NCI-H128 (cell line): ENCODE measurements at regions not wholly inside any gene's neighbourhood (a gene's known extent, or its start where the extent isn't known, plus 50 kb on each side); places are given as distances from the start of the nearest gene placed in this dataset.

Experiments used
- DNase-seq: peaks from one replicate; lab custom pipeline; 2025; ENCODE audit not compliant: unreplicated experiment; lab: John Stamatoyannopoulos, UW

GRCh38 chr1:216826646-216827045 lies 103.4 kb upstream of the ESRRG start:
- no peak for DNase-seq

- no peak for DNase-seq
Observed at GRCh38 chr1:216826214-216826613, 103.0 kb upstream of the ESRRG start.

- no peak for DNase-seq
Observed at GRCh38 chr1:216825557-216825956, 102.3 kb upstream of the ESRRG start.

DNA sequence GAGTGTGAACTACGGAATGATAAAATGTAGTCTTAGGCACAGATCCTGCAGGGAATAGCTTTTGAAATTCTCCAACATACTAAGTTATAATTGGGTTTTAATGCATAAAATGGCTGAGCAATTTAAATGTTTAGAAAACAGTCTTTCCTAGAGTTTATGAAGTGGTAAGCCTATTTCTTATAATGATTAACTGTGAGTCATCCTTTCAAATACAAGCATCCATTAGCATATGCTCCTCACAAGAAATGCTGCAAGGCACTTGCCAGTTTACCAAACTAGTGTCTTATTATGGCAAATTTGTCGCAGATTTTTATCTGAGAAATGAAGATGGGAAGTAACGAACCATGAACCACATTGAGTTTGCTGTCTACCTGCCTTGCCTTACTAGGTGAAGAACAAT lies 101.3 kb upstream of the ESRRG start:
- DNase-seq: no peak

DNA sequence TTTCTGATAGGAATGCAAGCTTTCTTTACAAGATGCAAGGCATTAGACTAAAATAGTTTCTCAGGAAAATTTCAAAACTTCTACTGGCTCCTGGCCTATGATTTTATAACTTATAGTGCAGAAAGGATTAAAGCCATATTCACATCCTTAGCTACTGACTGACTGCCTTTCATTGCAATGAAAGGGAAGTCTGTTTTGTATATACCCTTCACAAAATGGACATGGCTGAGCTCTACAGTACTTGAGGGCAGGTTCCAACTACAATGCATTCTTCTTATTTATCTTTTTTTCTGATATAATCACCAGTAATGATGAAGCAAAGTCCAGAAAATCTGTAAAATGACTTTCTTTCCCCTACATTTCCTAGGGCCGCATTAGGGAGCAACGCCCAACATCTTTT lies 100.5 kb upstream of the ESRRG start:
- DNase-seq: no peak

DNA sequence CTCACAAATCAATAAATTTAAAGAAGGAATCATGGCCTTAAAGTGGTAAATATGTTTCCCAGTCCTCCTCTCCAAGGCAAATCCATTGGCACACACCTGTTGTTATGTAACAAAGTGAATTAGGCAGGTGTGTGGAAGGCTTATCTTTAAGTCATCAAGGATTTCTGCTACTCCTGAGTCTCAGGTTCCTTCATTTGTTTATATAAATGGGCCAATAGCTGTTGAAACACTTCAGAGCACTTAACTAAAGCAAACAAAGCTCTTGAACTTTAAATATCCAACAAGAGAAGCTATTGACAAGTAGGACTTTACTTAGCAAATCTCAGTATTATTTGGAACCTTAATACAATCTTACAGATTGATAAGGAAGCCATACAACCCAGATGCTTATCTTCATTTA lies 99.3 kb upstream of the ESRRG start:
- peak; percentile 76 for DNase-seq

DNA sequence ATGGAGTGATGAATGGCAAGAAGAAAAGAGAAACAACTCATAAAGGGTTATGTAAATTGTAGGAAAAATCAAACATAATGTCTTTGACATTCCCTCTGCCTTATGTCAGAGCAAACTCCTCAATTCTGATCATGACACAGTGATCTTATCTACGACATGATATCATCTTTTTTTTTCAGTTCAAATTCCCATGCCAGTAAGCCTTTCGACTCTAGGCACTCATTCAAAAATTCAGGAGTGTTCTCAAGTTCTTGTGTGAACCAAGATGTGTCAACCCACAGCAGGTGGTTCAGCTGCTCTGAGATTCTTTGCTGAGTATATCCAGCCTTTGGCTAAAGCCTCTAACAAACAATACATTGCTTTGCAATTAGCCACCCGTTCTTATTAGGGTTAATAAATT lies 97.1 kb upstream of the ESRRG start:
- DNase-seq: peak; percentile 32

DNA sequence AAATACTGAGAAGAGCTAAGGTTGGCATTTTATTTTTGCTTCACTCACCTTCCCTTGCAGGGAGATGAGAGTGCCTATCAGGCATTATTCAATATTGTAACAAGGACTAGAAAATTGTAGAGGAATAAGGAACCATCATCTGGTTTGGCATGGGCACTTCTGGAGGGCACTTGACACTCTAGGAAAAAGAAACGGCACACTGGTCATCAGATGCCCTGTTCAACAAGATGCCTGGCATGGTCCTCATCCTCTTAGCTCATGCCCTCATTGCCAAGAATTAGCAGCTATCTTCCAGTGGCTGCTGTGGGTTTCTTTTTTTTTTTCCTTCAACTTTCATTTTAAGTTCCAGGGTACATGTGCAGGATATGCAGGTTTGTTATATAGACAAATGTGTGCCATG lies 95.1 kb upstream of the ESRRG start:
- no peak for DNase-seq

DNA sequence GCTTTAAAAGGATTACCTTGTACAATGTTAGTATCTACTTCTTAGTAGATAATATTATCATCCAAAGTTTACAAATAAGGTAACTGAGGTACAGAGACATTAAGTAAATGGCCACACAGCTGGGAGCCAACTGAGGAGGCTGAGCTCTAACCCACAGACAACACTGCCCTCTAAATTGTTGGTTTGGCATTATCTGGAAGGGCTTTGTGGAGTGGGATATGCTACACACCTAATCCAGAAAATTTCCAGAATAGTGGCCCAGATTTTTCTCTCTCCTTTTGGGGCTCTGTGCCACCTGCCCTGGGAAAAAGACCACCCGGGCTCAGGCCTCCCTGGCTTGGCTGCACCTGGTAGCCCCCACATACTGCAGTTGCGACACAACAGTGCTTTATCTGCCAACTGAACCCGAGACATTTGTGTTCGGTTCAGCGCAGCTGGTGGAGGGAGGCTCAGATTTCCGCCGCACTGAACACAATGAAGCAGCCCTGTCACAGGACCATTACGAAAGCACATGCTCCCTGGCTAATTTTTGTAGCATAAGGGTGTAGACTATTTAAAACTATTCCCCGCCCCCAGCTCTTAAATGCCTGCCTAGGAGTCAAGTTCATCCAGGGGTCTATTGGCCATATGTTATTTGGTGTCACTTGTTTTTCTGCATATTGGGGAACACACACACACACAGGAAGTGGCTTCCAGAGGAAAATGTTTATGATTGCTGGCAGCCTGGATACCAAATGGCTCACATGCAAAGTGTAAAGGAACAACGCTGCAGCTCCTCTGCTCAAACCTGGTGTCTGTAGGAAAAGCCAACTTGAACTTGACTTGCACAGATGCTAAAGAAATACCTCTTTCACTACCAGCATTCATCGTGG lies 92.3 kb upstream of the ESRRG start:
- DNase-seq: peak; percentile 90

GRCh38 chr1:216814576-216815259 lies 91.5 kb upstream of the ESRRG start:
- no peak for DNase-seq

DNA sequence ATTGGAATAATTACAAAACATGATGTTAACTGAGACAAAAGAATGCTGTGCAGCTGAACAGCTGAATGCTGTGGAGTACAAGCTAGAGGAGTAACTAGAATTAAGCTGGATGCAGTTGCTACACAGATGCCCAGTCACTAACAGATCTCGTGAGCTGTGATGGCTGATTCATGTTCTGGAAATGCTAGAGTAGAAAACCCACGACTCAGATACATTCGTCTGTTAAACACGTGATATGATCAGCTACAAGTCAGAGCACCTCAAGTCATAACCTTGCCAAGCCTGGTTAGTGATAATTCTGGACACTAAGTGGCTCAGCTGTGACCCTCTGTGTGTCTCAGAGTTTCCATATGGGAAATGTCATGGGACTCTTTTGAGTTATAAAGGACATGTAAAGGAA lies 89.7 kb upstream of the ESRRG start:
- no peak for DNase-seq

GRCh38 chr1:216809649-216810048 lies 86.4 kb upstream of the ESRRG start:
- no peak for DNase-seq

GRCh38 chr1:216807696-216808095 lies 84.5 kb upstream of the ESRRG start:
- no peak for DNase-seq

- no peak for DNase-seq
Observed at GRCh38 chr1:216805953-216806352, 82.7 kb upstream of the ESRRG start.

- DNase-seq: no peak
Observed at GRCh38 chr1:216805233-216805632, 82.0 kb upstream of the ESRRG start.

DNA sequence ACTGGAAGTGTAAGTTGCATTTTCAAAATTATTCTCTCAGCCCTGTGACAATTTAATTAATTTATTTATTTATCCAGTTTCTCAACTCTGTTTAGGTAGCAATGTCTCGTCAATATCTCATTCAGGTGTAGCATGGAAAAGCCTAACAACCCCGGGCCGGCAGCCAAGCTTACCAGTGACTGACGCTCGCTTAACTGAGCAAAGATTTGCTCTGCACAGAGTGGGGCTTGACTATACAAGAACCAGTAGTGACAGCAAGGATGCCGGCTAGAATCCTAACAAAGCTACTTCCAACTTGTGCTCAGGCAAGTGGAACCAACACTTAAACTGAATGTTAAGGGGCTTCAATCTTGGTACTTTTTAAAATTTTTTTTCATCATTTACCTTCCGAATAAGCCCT lies 80.9 kb upstream of the ESRRG start:
- no peak for DNase-seq

DNA sequence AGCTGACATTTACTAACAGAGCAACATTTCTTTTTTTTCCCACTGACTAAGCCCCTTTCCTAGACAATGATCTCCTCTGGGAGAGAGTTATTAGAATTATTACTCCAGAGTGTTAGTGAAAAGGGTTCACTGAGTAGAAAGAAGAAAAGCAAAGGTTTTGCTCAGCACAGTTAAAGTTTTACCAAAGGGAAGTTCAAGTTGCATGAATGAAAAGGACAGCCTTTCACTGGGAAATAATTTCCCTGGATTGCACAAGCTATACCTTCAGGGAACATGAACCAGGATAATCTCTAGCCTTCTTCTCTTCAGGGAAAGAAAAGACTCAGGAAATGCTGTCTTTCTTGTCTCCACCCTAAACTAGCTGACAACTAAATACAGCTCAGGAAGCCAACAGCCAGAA lies 71.4 kb upstream of the ESRRG start:
- DNase-seq: no peak

DNA sequence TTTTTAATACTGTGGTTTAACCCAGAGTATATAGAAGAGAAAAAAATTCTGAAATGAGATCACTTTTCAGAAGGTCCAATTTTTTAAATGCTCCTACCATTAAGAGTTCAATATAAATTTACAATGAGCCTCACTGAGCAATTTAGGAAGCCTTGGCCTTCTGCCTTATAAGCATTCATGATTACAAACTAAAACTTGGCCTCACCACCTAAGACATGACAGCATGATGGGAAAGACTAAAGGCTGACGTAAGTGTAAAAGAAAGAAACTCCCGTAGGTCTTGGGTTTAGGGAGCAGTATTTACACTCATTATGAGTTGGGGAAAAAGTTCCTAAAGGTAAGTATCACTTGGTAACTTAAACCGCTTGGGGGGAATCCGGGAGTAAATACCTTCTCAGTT lies 70.7 kb upstream of the ESRRG start:
- no peak for DNase-seq

- DNase-seq: no peak
Observed at GRCh38 chr1:216793303-216793702, 70.1 kb upstream of the ESRRG start.

GRCh38 chr1:216788671-216789070 lies 65.4 kb upstream of the ESRRG start:
- no peak for DNase-seq

- DNase-seq: no peak
Observed at GRCh38 chr1:216785737-216786136, 62.5 kb upstream of the ESRRG start.

DNA sequence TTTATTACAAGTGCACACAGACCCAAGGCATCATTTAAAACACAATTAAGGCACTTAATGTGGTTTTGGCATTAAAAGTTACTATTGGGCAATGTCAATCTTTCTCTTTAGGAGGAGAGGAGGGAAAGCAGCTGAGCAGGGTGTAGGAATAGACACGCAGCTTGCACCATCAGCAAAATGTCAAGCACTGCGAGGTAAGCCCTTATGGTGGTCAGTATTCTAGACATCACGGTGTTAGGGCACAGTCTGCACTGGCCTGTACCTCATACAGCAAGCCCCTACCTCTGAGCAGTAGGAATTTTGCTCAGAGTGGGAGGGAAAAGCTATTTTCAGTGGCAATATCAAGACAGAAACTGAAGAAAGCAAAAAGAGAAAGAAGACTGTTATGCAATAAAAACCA lies 62.0 kb upstream of the ESRRG start:
- DNase-seq: no peak

DNA sequence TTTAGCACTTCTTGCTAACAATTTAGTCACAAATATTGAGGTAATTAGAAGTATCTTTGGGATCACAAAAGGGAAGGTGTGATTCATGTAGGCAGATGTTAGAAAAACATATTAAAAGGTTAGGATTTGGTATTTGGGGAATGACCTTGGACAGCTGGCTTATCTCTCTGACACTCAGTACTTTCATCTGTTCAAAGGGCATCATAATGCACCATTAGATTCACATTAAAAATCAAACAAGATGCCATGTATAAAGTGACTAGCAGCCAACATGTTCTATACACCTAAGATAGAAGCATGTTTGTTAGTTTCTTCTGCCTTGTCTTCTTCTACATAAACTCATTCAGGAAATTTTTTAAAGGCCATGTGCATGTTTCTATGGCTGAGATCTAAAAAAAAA lies 56.5 kb upstream of the ESRRG start:
- DNase-seq: no peak
